ENCODE measurements at regions not wholly inside any gene's neighbourhood (a gene's known extent, or its start where the extent isn't known, plus 50 kb on each side); places are given as distances from the start of the nearest gene placed in this dataset.
A peak's percentile ranks its signal among the peaks of the same experiment; 100 is the strongest.

DNA sequence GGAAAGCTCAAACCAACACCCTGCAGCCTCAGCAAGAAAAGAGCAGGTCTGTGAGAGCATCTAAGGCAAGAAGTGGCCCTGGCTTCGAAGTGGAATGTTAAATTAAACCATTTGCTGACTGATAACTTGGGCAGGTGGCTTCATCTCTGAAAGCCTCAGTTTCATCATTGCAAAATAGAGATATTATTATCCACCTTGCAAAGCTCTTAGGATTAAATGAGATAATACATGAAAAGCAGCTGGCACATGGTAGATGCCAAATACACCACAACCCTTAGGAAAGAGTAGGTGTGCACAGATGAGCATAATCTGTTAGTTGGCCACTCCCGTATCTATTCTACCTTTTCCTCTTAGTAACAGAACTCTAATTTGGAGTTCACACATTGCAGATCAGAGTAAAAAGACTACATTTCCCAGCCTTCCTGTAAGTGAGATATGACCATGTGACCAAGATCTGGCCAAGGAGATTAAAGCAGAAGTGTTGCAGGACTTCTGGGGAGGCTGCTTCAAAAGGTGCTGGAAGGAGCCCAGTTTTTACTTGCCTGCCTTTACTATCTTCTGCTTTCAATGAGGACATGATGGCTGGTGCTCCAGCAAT lies 288.7 kb downstream of the SOX9 start:
- TF ChIP-seq, protein P1, sequence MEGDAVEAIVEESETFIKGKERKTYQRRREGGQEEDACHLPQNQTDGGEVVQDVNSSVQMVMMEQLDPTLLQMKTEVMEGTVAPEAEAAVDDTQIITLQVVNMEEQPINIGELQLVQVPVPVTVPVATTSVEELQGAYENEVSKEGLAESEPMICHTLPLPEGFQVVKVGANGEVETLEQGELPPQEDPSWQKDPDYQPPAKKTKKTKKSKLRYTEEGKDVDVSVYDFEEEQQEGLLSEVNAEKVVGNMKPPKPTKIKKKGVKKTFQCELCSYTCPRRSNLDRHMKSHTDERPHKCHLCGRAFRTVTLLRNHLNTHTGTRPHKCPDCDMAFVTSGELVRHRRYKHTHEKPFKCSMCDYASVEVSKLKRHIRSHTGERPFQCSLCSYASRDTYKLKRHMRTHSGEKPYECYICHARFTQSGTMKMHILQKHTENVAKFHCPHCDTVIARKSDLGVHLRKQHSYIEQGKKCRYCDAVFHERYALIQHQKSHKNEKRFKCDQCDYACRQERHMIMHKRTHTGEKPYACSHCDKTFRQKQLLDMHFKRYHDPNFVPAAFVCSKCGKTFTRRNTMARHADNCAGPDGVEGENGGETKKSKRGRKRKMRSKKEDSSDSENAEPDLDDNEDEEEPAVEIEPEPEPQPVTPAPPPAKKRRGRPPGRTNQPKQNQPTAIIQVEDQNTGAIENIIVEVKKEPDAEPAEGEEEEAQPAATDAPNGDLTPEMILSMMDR (conservative IDR thresholded peaks at IDR 0.05), result no peak
- H3K27ac ChIP-seq, result peak overlapping the region; percentile 99

DNA sequence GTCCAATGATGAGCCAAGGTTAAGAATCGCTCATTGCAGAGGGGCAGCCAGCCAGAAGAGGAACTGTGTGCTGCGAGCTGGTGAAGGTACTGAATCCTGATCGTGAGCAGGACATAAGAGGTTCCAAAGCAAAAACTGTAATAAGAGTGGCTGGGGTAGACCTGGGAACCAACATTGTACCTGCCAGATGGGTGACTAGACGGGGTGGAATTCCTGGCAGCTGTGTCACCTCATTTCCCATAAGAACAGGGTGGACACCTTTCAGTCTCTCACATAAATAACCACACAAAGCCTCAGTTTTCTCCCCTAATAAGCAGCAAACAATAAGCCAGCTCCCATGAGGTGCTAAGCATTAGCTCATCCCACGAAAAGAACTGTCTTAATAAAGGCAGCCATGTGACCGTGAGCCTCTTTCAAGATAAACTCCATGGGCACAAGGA lies 290.3 kb downstream of the SOX9 start:
- TF ChIP-seq, protein P1 (conservative IDR thresholded peaks at IDR 0.05), result no peak
- H3K27ac ChIP-seq, result no peak overlapping the region; the same call in 1 of the 2 replicates

DNA sequence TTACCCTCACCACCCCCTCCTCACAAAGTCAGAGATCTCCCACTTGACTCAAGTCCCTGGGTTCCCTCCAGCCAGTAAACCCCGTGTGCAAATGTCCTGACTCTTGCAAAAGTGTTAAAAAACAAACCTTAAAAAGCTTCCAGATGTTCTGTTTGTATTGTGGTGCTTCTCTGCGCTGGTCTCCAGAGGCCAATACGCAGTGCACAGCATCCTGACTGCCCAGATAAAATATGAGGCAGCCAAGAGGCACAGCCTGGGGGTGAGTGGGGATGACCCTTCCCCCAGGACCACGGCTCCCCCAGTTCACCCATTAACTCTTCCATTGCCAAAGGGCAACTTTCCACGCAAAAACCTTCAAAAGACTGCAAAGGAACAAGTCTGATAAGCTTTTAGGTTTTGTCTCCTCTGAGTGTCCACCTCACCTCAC lies 291.8 kb downstream of the SOX9 start:
- no peak overlapping the region for H3K27ac ChIP-seq
- TF ChIP-seq, protein P1 (conservative IDR thresholded peaks at IDR 0.05), result no peak

DNA sequence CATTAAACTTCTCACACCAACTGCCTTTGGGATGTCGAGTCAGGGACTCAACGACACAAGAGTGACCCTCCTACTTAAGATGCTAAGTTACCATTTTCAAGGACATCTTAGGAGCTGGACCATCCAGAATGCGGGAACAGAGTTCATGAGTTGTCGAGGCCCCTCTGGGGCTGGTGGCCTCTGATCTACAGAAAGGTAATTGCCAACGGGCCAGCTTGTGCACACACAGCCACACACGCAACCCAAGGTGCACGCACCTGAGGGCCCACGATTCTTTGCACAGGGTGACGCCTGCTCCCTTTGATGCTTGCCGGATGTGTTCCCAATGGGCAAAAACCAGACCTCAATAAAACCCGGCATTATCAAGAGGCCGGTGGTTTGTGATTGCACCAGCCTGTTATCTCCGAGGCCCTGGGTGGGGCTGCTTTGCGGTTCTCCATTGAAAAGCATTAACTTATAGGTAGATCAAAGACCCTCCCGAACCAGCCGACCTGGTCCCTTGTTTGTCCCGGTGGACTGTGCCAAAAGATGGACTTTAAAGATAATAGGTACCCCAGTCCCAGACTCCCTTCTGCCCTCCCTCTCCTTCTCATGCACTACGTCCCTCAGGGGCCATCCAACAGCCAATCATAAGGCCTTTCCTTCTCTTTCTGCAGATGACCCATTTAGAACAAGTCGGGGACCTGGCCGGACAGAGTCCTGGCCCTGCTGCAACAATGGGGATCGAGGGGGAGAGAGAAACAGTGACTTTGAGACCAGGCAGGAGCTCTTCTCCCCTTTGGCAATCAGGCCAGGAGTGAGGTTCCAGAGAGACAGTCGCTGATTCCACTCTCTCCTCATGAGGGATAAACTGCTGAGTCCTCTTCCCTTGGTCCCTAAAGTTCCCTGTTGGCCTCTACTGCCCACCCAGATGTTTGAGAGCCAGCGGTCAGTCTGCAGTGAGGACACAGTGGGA lies 292.5 kb downstream of the SOX9 start:
- no peak overlapping the region for H3K27ac ChIP-seq
- TF ChIP-seq, protein P1 (conservative IDR thresholded peaks at IDR 0.05), result no peak

DNA sequence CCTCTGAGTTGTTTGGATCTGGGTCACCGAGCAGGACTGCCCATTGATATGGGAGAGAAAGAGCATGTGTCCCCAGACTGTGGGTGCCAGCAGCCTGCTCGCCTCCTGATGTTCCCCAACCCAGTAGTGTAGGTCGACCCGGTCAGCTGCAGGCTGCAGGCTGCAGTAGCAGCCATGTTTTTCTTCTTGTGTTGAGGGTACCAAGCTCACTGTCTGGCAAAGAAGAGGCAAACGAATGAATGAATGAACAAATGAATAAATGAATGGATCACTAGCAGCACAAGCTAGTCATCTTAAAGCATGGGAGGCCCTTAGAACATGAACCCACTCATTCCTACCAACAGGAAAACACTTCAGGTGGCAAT lies 293.2 kb downstream of the SOX9 start:
- H3K27ac ChIP-seq, result no peak overlapping the region
- TF ChIP-seq, protein P1 (conservative IDR thresholded peaks at IDR 0.05), result no peak

DNA sequence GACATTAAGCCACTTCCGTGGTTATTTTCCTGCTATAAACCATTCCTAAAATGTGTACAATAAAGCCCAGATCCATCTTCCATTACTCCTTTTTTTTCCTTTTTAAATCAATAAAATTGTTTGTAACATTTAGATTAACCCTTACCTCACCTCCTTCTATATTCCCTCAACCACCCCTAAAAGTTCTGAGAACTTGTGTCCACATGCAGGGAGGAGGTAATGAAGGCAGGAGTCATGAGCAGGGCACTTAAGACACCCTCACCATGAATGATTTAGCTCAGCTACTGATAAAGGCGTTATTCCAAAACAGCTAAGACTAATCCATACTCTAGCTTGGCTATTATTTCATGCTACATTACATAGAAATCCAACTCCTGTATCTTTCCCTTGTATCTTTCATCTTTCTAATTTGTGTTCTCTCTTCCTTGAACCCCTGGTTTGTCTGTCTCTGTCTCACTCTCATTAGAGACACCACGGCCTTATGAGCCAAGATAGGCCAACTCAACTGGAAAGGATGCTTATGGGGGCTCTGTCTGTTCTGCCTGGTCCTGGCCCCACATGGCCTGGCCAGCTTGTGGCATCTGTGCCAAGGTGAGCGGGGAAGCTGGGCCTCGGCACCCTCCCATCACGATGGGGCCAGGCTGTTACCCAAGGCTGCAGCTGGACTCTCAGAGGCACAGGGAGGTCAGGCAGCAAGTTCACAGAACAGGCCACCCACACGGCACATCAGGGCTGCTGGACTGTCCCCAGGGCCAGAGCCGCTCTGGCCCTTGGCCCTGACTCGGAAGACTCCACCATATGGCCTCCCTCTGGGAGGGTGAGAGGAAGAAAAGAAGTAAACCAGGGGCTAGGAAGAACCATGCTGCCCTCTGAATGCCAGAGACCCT lies 294.4 kb downstream of the SOX9 start:
- H3K27ac ChIP-seq, result no peak overlapping the region
- TF ChIP-seq, protein P1 (conservative IDR thresholded peaks at IDR 0.05), result no peak
